Heart left ventricle (tissue), 16 donors: ENCODE measurements at regions not wholly inside any gene's neighbourhood (a gene's known extent, or its start where the extent isn't known, plus 50 kb on each side); places are given as distances from the start of the nearest gene placed in this dataset.

Source experiments
- ATAC-seq, 4 donors: fragments of 200-7000 bp; cut with Tn5 transposase; one replicate each; pipeline ENCODE4 v1.9.1; 2020 to 2022; ENCODE audit warnings: moderate library complexity in 4 of 4, mild to moderate bottlenecking in 3 of 4, moderate number of reproducible peaks in 1 of 4
- DNase-seq, 5 donors: peaks; one replicate each; pipeline ENCODE4 v3.0.0-alpha.2; 2020
- H3K27ac ChIP-seq, 12 donors: fragments of 200-600 bp; sonication (generic) in 4 of 12; one replicate each; pipeline versions ENCODE4 v1.5.0 to v1.8.0; 2016 to 2022; ENCODE audit warnings: mild to moderate bottlenecking in 2 of 12
- H3K27me3 ChIP-seq, 9 donors: fragments of 200-600 bp; sonication (generic) in 2 of 9; one replicate each; pipeline versions ENCODE4 v1.5.1 to v1.8.0; 2016 to 2022; ENCODE audit warnings: mild to moderate bottlenecking in 3 of 9
- H3K36me3 ChIP-seq, 9 donors: fragments of 200-600 bp; sonication (generic) in 2 of 9; one replicate each; pipeline versions ENCODE4 v1.5.0 to v1.8.0; 2018 to 2022; ENCODE audit warnings: mild to moderate bottlenecking in 2 of 9
- H3K4me1 ChIP-seq, 12 donors: fragments of 200-600 bp; sonication (generic) in 4 of 12; one replicate each; pipeline versions ENCODE4 v1.5.0 to v1.8.0; 2016 to 2022; ENCODE audit warnings: mild to moderate bottlenecking in 3 of 12
- H3K4me3 ChIP-seq, 12 donors: fragments of 200-600 bp; sonication (generic) in 4 of 12; one replicate each; pipeline versions ENCODE4 v1.5.0 to v1.8.0; 2017 to 2022; ENCODE audit warnings: mild to moderate bottlenecking in 9 of 12, moderate library complexity in 4 of 12
- H3K9me3 ChIP-seq, 12 donors: fragments of 200-600 bp; sonication (generic) in 4 of 12; one replicate each; pipeline versions ENCODE4 v1.5.0 to v1.8.0; 2016 to 2022; ENCODE audit warnings: mild to moderate bottlenecking in 1 of 12
- POLR2A ChIP-seq, 2 donors: fragments of 450-650 bp; IDR thresholded peaks; one replicate each; pipeline ENCODE4 v1.6.1; 2017; ENCODE audit warnings: antibody characterized with exemption in 2 of 2, mild to moderate bottlenecking in 2 of 2, moderate library complexity in 2 of 2
- WGBS, 4 donors: extraction: QIAGEN DNeasy Blood & Tissue Kit in 2 of 4; methylation state at CpG; one replicate each; pipeline versions ENCODE4 v1.1.5 to v1.1.7; 2013 to 2018; 5-methylcytosine and 5-hydroxymethylcytosine counted together
- intact Hi-C, 10 donors: fragments of 100-400 bp; cut with DNase I; formaldehyde crosslinking; loops; one replicate each; pipeline versions ENCODE4 v1.11.1 to v1.14.2; 2022
- TF ChIP-seq, protein P1 (sequence below), 12 donors: fragments of 200-600 bp; sonication (generic) in 4 of 12; IDR thresholded peaks; one replicate each; pipeline versions ENCODE4 v1.5.0 to v1.8.0; 2018 to 2022; ENCODE audit warnings: antibody characterized with exemption in 12 of 12, mild to moderate bottlenecking in 5 of 12
- donor health status: ischemic (EF 13 %, LVEDD 7.1; RV severe dilation, severe dysfunction).
- donor health status: healthy with polysubstance abuse.
- donor health status: DM: no; HTN: yes; CAD: no.
- donor health status: DM: no; HTN: no; CAD: no.
- donor health status: ischemic (EF 25% LVEDD 6.9; RV normal size, moderate dysfunction).
- donor health status: ischemic (EF 25% LVEDD 5.7; RV mildly dilated, moderate dysfunction).
- donor health status: healthy.
- donor health status: DM: yes; HTN: yes; CAD: no.
- donor health status: ischemic (EF 35%, LVEDD 5.7; RV mildly dilated, moderate dysfunction).
- donor health status: nonischemic (EF 11% LVEDD 7.7; RV severe dilation, severe dysfunction).
- donor health status: DM: yes; HTN: yes; CAD: no.
- donor health status: PGD.
- donor health status: ischemic (EF 29% LVEDD 5.4; RV normal size, mild dysfunction).
- donor health status: nonischemic (EF 23%, LVEDD 6.1; RV moderate dilation, normal function).

DNA sequence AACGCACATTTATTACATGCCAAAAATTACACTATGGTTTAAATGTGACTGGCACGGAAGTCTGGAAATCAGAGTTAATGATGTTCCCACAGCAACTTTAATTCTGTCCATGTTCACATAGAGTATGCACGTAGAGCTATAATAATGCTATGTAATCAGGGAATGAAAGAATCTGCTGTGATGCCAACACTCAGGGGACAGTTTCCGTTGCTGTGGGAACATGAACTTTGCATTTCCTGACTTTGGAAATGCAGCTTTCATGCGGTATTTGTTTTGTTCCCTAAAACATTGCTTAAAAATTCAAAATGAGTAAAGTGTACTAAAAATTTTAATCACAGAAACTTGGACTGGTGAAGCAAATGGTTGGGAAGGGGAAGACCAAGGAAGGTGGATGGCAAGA is 65.7 kb downstream of the MAGEA1 start:
- H3K27ac ChIP-seq: no peak overlapping the region
- ATAC-seq (no peak), DNase-seq (no peak)
- H3K9me3 ChIP-seq: no peaks in the 10 kb centered on the region
- intact Hi-C loops: no loop called here
- no peaks in the 10 kb centered on the region for H3K4me1 ChIP-seq
- WGBS, 4 donors: 42 to 52% (median 47%) methylated on average over 5 of the region's 5 CpGs
- TF ChIP-seq, protein P1, sequence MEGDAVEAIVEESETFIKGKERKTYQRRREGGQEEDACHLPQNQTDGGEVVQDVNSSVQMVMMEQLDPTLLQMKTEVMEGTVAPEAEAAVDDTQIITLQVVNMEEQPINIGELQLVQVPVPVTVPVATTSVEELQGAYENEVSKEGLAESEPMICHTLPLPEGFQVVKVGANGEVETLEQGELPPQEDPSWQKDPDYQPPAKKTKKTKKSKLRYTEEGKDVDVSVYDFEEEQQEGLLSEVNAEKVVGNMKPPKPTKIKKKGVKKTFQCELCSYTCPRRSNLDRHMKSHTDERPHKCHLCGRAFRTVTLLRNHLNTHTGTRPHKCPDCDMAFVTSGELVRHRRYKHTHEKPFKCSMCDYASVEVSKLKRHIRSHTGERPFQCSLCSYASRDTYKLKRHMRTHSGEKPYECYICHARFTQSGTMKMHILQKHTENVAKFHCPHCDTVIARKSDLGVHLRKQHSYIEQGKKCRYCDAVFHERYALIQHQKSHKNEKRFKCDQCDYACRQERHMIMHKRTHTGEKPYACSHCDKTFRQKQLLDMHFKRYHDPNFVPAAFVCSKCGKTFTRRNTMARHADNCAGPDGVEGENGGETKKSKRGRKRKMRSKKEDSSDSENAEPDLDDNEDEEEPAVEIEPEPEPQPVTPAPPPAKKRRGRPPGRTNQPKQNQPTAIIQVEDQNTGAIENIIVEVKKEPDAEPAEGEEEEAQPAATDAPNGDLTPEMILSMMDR (IDR thresholded peaks at IDR 0.05): no peak
- TF ChIP-seq POLR2A (IDR thresholded peaks at IDR 0.05): no peak
- no peak overlapping the region for H3K4me3 ChIP-seq
- peaks cover 0 to 59% (median 0%) of the 10 kb centered on the region in 9 donors for H3K27me3 ChIP-seq
- H3K36me3 ChIP-seq: no peaks in the 10 kb centered on the region

- Histone ChIP-seq H3K4me3 (no peak overlapping the region), H3K27me3 (peaks cover 0 to 72% (median 0%) of the 10 kb centered on the region in 9 donors), H3K9me3 (no peaks in the 10 kb centered on the region), H3K27ac (no peak overlapping the region), H3K36me3 (no peaks in the 10 kb centered on the region), H3K4me1 (no peaks in the 10 kb centered on the region)
- WGBS, 4 donors: 60 to 86% (median 68%) methylated on average over 2 of the region's 2 CpGs
- DNase-seq (no peak), ATAC-seq (no peak)
- TF ChIP-seq POLR2A (IDR thresholded peaks at IDR 0.05): no peak
- TF ChIP-seq, protein P1 (IDR thresholded peaks at IDR 0.05): no peak
- intact Hi-C loops: no loop called here
Observed at GRCh38 chrX:153238361-153238760, 59.3 kb downstream of the MAGEA1 start.
